Ureter (tissue), 1 donor: ENCODE measurements at regions not wholly inside any gene's neighbourhood (a gene's known extent, or its start where the extent isn't known, plus 50 kb on each side); places are given as distances from the start of the nearest gene placed in this dataset.

Source experiments
- DNase-seq: peaks from one replicate; pipeline ENCODE4 v3.0.0-alpha.2; 2020; ENCODE audit warnings: low spot score
- donor health status: DM: yes; HTN: yes; CAD: no.

GRCh38 chr3:86176445-86176784 lies 814.5 kb downstream of the VGLL3 start:
- DNase-seq, result no peak

- DNase-seq, result no peak
These were observed 815.1 kb downstream of the VGLL3 start for GRCh38 chr3:86175593-86176444.

GRCh38 chr3:86175051-86175536 lies 815.9 kb downstream of the VGLL3 start:
- DNase-seq, result no peak

GRCh38 chr3:86173401-86173800 lies 817.5 kb downstream of the VGLL3 start:
- DNase-seq, result no peak

- DNase-seq, result no peak
These were observed 822.4 kb downstream of the VGLL3 start for GRCh38 chr3:86168512-86168911.

- DNase-seq, result no peak
These were observed 828.4 kb downstream of the VGLL3 start for GRCh38 chr3:86162521-86162920.

GRCh38 chr3:86161493-86161892 lies 829.5 kb downstream of the VGLL3 start:
- DNase-seq, result no peak

GRCh38 chr3:86152620-86153019 lies 838.3 kb downstream of the VGLL3 start:
- DNase-seq, result no peak

GRCh38 chr3:86149054-86149453 lies 841.9 kb downstream of the VGLL3 start:
- no peak for DNase-seq

- DNase-seq, result no peak
These were observed 843.8 kb downstream of the VGLL3 start for GRCh38 chr3:86147119-86147518.

- no peak for DNase-seq
These were observed 864.4 kb downstream of the VGLL3 start for GRCh38 chr3:86126552-86126951.
